Astrocyte (in vitro differentiated cells and primary cell): ENCODE measurements at regions not wholly inside any gene's neighbourhood (a gene's known extent, or its start where the extent isn't known, plus 50 kb on each side); places are given as distances from the start of the nearest gene placed in this dataset.

ENCODE experiments used
- CTCF ChIP-seq: IDR thresholded peaks from 2 replicates; pipeline ENCODE4 v1.5.1; 2011; ENCODE audit warnings: low read depth, mild to moderate bottlenecking, inconsistent platforms, low read length, moderate library complexity; ENCODE audit not compliant: insufficient read depth
- EZH2 ChIP-seq: IDR thresholded peaks from 2 replicates; pipeline ENCODE4 v1.6.1; 2012; ENCODE audit warnings: mild to moderate bottlenecking, low read length, inconsistent platforms; ENCODE audit not compliant: insufficient read depth

DNA sequence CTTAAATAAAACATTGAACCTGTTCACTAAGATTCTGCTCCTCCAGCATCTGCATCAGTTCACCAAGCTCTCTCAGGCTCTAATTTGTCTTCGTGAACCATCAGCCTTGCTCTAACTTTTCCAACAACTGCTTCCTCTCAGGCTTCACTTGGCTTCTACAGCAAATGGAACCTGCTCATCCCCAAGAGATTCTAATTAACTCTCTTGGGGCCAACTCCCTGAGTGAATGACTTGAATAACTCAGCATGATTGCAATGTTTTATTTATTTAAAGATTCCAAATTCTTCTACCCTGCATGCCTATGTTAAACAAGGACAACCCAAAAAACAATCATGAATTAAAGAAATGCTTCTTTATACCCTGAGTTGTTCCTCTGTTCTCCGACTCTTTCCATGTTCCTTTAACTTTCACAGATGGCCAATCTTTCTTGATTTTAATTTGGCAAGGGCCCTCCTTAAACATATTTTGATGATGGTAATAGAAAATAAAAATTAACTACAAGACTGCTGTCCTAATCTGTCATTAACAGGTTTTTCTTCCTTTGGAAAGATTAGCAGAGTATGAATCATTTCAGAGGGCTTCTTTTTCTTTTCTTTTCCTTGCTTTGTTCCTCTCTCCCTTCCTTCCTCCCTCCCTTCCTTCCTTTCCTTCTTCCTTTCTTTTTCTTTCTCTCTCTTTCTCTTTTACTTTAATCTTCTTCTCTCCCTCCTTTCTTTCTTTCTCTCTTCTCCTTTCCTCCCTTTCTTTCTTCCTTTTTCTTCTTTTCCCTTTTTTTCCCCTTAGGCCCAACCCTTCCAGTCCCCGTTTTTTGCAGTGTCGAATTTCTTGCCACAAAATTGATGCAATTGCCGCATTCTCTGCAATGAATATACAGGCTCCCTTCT, 195.0 kb upstream of the RHOBTB1 start:
- TF ChIP-seq CTCF = no peak
- TF ChIP-seq EZH2 = no peak
